ENCODE measurements at regions not wholly inside any gene's neighbourhood (a gene's known extent, or its start where the extent isn't known, plus 50 kb on each side); places are given as distances from the start of the nearest gene placed in this dataset.

GRCh38 chr13:76711550-76712182 is 174.5 kb downstream of the KCTD12 start:
- no peak for DNase-seq
- no peak overlapping the region for H3T11ph ChIP-seq (ENCODE audit: low read length)
- no peaks in the 10 kb centered on the region for H3K79me1 ChIP-seq (ENCODE audit: insufficient read depth, low read depth, low read length, poor library complexity, severe bottlenecking)
- peaks cover 13% of the 10 kb centered on the region in 2 experiments for H3K4me1 Mint-ChIP-seq
- H3K23ac ChIP-seq (ENCODE audit: insufficient read length, low read depth, low read length), result no peak overlapping the region
- no peak overlapping the region for H2AK5ac ChIP-seq (ENCODE audit: insufficient read length, low read length)
- H3K4ac ChIP-seq (ENCODE audit: low read depth, low read length), result no peak overlapping the region
- H3K4me2 ChIP-seq (ENCODE audit: insufficient read depth, insufficient read length, low read length), result no peak overlapping the region
- H2BK5ac ChIP-seq (ENCODE audit: insufficient read length, low read length), result no peak overlapping the region
- H3K79me2 ChIP-seq (ENCODE audit: insufficient read depth, low read length), result no peaks in the 10 kb centered on the region
- no peak overlapping the region for H3K27ac Mint-ChIP-seq
- no peaks in the 10 kb centered on the region for H3K27me3 ChIP-seq (ENCODE audit: insufficient read depth, low read length)
- H2BK12ac ChIP-seq (ENCODE audit: insufficient read length, low read depth, low read length), result no peak overlapping the region
- no peaks in the 10 kb centered on the region; a peak in 1 of 5 replicates for H3K9me3 Mint-ChIP-seq
- H2BK15ac ChIP-seq (ENCODE audit: low read depth, low read length), result no peak overlapping the region
- TF ChIP-seq CTCF (conservative IDR thresholded peaks at IDR 0.05), result no peak
- H4K91ac ChIP-seq (ENCODE audit: insufficient read length, low read depth, low read length), result no peak overlapping the region
- WGBS (ENCODE audit: extremely low coverage, insufficient read length, low lambda C conversion rate), result no CpG with 5 or more reads among the region's 3 CpGs
- no peak overlapping the region for H3K4me3 Mint-ChIP-seq
- H4K8ac ChIP-seq (replicated peaks; ENCODE audit: insufficient read length, low read depth, low read length), result no peak overlapping the region
- no peak overlapping the region for H3K9ac ChIP-seq (ENCODE audit: extremely low read depth, insufficient read length, low read length)
- H2BK20ac ChIP-seq (ENCODE audit: low read depth, low read length, poor library complexity, severe bottlenecking), result no peak overlapping the region
- no peaks in the 10 kb centered on the region for H3K9me3 ChIP-seq (ENCODE audit: control insufficient read depth, low read depth, low read length)
- H3K27me3 Mint-ChIP-seq (ENCODE audit: low read depth), result no peaks in the 10 kb centered on the region
- H3K18ac ChIP-seq (ENCODE audit: insufficient read length, low read depth, low read length), result no peak overlapping the region
- H3K56ac ChIP-seq (ENCODE audit: insufficient read length, low read depth, low read length), result no peak overlapping the region
- H3K23me2 ChIP-seq (ENCODE audit: insufficient read length, low read depth, low read length, poor library complexity, severe bottlenecking), result no peaks in the 10 kb centered on the region
- no peaks in the 10 kb centered on the region for H3K4me1 ChIP-seq (ENCODE audit: insufficient read depth, low read length)
- no peak overlapping the region for H2AFZ ChIP-seq (ENCODE audit: low read length)
- no peak overlapping the region for H4K5ac ChIP-seq (ENCODE audit: insufficient read length, low read depth, low read length)
- H2BK120ac ChIP-seq (ENCODE audit: low read depth, low read length, poor library complexity, severe bottlenecking), result no peak overlapping the region
- H3K36me3 Mint-ChIP-seq (ENCODE audit: insufficient read depth in 1 of 3, low read depth in 3 of 3), result no peaks in the 10 kb centered on the region
- H3K27ac ChIP-seq (ENCODE audit: insufficient read length, low read depth, low read length), result no peak overlapping the region
- H4K20me1 ChIP-seq (ENCODE audit: control insufficient read depth, insufficient read depth, insufficient read length), result no peaks in the 10 kb centered on the region
- no peak overlapping the region for H3K14ac ChIP-seq (ENCODE audit: insufficient read depth, low read length)
